Esophagus (tissue), 2 donors: ENCODE measurements at regions not wholly inside any gene's neighbourhood (a gene's known extent, or its start where the extent isn't known, plus 50 kb on each side); places are given as distances from the start of the nearest gene placed in this dataset.

Source experiments
- H3K27ac ChIP-seq, 2 donors: one replicate each; pipeline ENCODE4 v1.5.1; 2013; ENCODE audit warnings: low read depth in 2 of 2, mild to moderate bottlenecking in 2 of 2, inconsistent platforms in 1 of 2, low read length in 1 of 2, moderate library complexity in 1 of 2
- H3K27me3 ChIP-seq, 2 donors: one replicate each; pipeline ENCODE4 v1.6.1; 2013; ENCODE audit warnings: low read length in 2 of 2, control low read depth in 1 of 2, mild to moderate bottlenecking in 1 of 2; ENCODE audit not compliant: insufficient read depth in 2 of 2, control insufficient read depth in 1 of 2
- H3K36me3 ChIP-seq, 2 donors: one replicate each; pipeline ENCODE4 v1.6.1; 2013; ENCODE audit warnings: low read length in 1 of 2; ENCODE audit not compliant: control insufficient read depth in 2 of 2, insufficient read depth in 2 of 2
- H3K4me1 ChIP-seq, 2 donors: one replicate each; pipeline ENCODE4 v1.6.1; 2013; ENCODE audit warnings: low read length in 1 of 2; ENCODE audit not compliant: control insufficient read depth in 2 of 2, insufficient read depth in 2 of 2
- H3K4me3 ChIP-seq, 2 donors: one replicate each; pipeline ENCODE4 v1.5.1; 2013; ENCODE audit warnings: low read length in 2 of 2, mild to moderate bottlenecking in 2 of 2, low read depth in 1 of 2, moderate library complexity in 1 of 2
- H3K9me3 ChIP-seq, 2 donors: one replicate each; pipeline ENCODE4 v1.6.1; 2013; ENCODE audit warnings: mild to moderate bottlenecking in 2 of 2, low read depth in 1 of 2, low read length in 1 of 2, moderate library complexity in 1 of 2; ENCODE audit not compliant: control insufficient read depth in 2 of 2, insufficient read depth in 1 of 2
- WGBS, 2 donors: extraction: QIAGEN DNeasy Blood & Tissue Kit; methylation state at CpG; one replicate each; pipeline ENCODE4 v1.1.7; 2013; 5-methylcytosine and 5-hydroxymethylcytosine counted together
- donor health status: healthy with polysubstance abuse.
- donor health status: Bipolar disorder and iron deficiency.

DNA sequence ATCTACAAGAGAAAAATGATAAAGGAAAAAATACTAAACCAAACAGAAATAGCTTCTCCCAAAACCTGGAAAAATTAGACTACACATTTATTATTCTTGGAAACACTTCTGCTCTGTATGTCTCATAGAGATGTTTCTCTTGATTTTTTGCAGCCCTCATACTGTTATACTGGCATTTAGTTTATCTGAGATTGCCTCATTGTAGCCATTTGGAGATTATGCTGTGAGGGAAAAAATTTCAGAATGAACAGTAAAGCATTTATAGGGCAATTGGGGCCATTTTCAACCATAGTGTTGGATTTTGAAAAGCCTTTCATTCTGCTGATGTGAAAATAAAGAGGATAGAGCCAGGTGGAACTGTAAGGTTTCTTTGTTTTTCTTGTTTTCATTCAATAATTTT lies 441.8 kb upstream of the RIOK2 start:
- Histone ChIP-seq H3K27ac (no peak overlapping the region), H3K9me3 (no peaks in the 10 kb centered on the region), H3K4me1 (no peaks in the 10 kb centered on the region), H3K36me3 (no peaks in the 10 kb centered on the region), H3K27me3 (no peaks in the 10 kb centered on the region), H3K4me3 (no peak overlapping the region)

DNA sequence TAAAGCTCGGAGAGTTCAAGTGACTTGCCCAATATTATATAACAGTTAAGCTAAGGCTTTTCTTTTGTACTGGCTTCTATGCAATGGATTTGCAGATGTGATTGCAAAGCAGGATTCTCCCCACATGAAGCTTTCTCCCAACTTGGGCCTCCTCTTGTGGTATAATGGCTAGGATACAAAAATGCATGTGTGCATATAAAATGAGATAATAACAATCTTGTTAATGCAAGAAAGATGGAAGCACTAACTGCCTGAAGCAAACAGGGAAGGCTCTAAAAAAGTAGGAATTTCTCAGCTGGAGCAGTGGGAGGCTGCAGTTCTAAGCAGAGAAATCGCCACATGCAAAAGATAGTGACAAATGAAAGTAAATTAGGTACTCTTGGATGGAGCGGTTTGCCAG lies 444.2 kb upstream of the RIOK2 start:
- Histone ChIP-seq H3K27ac (no peak overlapping the region), H3K4me1 (no peaks in the 10 kb centered on the region)
- 76 to 88% methylated on average over 3 of the region's 3 CpGs for WGBS, 2 donors

DNA sequence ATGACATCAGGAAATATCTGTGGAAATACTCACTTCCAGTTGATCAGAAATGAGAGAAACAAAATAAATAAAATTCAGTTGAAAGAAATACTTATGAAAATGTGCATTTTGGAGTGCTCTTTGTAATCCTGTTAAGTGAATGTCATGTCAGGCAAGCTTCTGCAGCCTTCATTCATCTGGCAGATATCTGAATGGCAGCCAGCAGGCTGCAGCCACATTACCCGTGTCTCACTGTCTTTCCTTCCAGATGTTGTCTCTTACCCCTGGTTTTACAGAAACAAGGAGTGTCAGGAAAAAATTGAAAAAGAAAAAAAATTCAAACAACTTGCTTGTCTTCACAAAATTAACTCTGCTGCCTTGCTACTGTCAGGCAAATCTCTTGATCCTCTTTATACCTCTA lies 445.0 kb upstream of the RIOK2 start:
- no peaks in the 10 kb centered on the region for H3K36me3 ChIP-seq
- WGBS, 2 donors, result 14 to 46% methylated on average over 1 of the region's 1 CpG
- no peak overlapping the region for H3K4me3 ChIP-seq
- H3K4me1 ChIP-seq, result no peaks in the 10 kb centered on the region
- H3K27ac ChIP-seq, result no peak overlapping the region
- no peaks in the 10 kb centered on the region for H3K27me3 ChIP-seq
- H3K9me3 ChIP-seq, result no peaks in the 10 kb centered on the region

More for the DNA sequence above, 444.2 kb upstream of the RIOK2 start:
- Histone ChIP-seq H3K9me3 (no peaks in the 10 kb centered on the region), H3K36me3 (no peaks in the 10 kb centered on the region), H3K4me3 (no peak overlapping the region), H3K27me3 (no peaks in the 10 kb centered on the region)

DNA sequence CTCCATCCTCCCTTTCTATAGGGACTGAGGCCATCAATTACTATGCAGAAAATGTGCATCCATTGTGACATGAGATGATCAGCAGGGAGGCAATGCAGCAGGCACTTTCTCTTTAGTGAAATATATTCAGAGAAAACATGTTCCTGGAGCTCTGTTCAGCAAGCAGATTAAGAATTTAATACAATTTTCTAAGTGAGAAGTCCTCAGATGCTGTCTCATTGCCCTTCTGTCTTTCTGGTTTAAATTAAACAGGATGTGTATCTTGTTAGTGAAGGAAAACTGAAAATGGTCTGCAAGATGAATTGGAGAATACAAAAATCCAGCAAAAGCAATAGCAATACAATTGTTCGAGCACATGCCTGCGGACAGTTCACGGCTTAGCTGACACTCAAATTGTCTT lies 445.8 kb upstream of the RIOK2 start:
- no peak overlapping the region for H3K4me3 ChIP-seq
- H3K27ac ChIP-seq, result no peak overlapping the region
- WGBS, 2 donors, result 78 to 80% methylated on average over 3 of the region's 3 CpGs

DNA sequence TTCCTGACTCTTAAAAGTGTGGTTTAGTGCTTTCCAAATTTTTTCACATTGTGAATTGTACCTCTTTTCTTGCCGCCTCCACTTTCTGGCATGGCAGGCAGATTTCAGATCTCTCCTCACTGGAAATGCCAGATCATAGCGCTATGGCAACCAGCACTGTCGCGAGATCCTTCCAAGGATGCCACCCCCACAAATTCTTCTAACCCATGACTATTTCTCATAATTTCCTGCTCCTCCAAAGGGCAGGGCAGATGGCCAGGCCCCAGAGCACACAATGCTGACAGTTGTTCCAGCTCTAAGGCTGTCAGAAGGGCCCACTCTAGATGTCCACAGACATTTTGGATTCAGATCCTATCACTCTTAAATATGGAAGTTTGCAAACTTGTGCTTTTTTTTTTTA lies 446.2 kb upstream of the RIOK2 start:
- no peaks in the 10 kb centered on the region for H3K36me3 ChIP-seq
- H3K27ac ChIP-seq, result no peak overlapping the region
- H3K9me3 ChIP-seq, result no peaks in the 10 kb centered on the region
- 22 to 58% methylated on average over 4 of the region's 4 CpGs for WGBS, 2 donors
- no peaks in the 10 kb centered on the region for H3K27me3 ChIP-seq
- H3K4me3 ChIP-seq, result no peak overlapping the region
- H3K4me1 ChIP-seq, result no peaks in the 10 kb centered on the region

More for the DNA sequence above, 445.8 kb upstream of the RIOK2 start:
- H3K27me3 ChIP-seq, result no peaks in the 10 kb centered on the region
- H3K4me1 ChIP-seq, result no peaks in the 10 kb centered on the region
- no peaks in the 10 kb centered on the region for H3K9me3 ChIP-seq
- no peaks in the 10 kb centered on the region for H3K36me3 ChIP-seq

DNA sequence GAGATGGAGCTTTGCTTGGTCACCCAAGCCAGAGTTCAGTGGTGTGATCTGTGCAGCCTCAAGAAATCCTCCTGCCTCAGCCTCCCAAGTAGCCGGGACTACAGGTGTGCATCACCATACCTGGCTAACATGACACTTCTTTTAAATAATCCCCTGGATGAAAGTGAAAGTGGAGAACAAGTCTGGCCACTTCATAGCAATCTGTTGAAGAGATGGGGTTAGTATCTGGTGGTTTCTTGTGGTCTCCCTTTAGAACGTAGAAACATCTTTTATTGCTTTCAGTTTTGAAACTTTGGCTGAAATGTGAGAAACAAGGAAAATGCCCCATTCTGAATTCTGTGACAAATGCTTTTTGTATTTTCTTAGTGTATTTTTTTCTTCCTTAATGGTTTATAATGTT lies 452.5 kb upstream of the RIOK2 start:
- Histone ChIP-seq H3K4me3 (no peak overlapping the region), H3K4me1 (no peaks in the 10 kb centered on the region), H3K36me3 (no peaks in the 10 kb centered on the region), H3K9me3 (no peaks in the 10 kb centered on the region), H3K27me3 (no peaks in the 10 kb centered on the region), H3K27ac (no peak overlapping the region)
- WGBS, 2 donors, result 78 to 89% methylated on average over 2 of the region's 2 CpGs

DNA sequence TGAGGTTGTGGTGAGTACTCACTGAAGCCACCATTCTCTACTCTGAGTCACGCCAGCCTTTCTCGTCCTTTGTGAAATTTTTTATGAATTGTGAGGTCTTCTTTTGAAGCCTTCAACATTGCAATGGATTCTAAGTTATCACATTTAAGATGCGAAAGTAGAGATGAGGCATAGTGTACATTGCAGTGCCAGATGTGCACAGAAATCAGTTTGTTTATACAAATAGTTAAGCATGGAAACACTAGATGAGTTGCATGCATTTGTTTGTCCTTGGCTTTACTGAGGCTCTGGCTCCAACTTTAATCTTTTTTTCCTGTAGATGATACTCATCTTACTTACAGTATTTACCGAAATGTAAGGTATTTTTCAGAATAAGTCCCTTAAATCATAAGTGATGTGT lies 453.7 kb upstream of the RIOK2 start:
- H3K4me1 ChIP-seq, result no peaks in the 10 kb centered on the region
- no peak overlapping the region for H3K27ac ChIP-seq
- H3K4me3 ChIP-seq, result no peak overlapping the region
- H3K27me3 ChIP-seq, result no peaks in the 10 kb centered on the region
- no peaks in the 10 kb centered on the region for H3K9me3 ChIP-seq
- no peaks in the 10 kb centered on the region for H3K36me3 ChIP-seq
- WGBS, 2 donors, result 74 to 77% methylated on average over 4 of the region's 4 CpGs

DNA sequence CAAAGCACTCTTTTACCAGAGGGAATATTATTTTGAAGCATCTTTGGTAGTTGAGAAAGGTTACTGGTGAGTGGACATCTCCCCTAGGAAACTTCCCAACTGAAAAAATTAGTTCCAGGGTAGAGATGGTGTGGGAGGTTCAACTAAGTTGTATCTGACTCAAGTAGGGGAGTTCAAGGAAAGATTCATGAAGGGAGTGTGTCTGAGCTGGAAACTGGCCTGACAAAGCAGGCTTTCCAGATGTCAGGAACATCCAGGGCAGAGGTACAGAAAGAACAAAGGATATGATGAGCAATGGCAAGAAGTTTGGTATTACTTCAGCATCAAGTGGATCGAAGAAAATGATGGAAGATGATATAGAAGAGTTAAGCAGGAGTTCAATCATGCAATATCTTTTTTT lies 458.0 kb upstream of the RIOK2 start:
- H3K4me1 ChIP-seq, result no peaks in the 10 kb centered on the region
- H3K27ac ChIP-seq, result no peak overlapping the region
- no peaks in the 10 kb centered on the region for H3K27me3 ChIP-seq
- no peak overlapping the region for H3K4me3 ChIP-seq
- WGBS, 2 donors, result 73 to 87% methylated on average over 1 of the region's 1 CpG
- no peaks in the 10 kb centered on the region for H3K36me3 ChIP-seq
- no peaks in the 10 kb centered on the region for H3K9me3 ChIP-seq

DNA sequence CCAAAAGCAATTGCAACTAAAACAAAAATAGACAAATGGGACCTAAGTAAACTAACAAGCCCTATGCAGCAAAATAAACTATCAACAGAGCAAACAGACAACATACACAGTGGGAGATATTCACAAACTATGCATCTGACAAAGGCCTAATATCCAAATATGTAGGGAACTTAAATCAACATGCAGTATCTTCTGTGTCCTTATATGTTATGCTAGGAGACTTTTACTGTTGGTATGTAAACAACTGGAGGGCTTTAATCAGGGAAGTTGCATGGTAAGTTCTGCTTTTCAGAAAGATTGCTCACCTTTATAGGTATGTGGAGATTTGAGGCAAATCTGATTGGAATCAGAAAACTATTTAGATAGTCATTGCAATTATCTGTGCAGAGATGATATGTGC lies 461.2 kb upstream of the RIOK2 start:
- no peaks in the 10 kb centered on the region for H3K4me1 ChIP-seq
- no peaks in the 10 kb centered on the region for H3K9me3 ChIP-seq
- H3K36me3 ChIP-seq, result no peaks in the 10 kb centered on the region
- H3K4me3 ChIP-seq, result no peak overlapping the region
- H3K27me3 ChIP-seq, result no peaks in the 10 kb centered on the region
- H3K27ac ChIP-seq, result no peak overlapping the region

DNA sequence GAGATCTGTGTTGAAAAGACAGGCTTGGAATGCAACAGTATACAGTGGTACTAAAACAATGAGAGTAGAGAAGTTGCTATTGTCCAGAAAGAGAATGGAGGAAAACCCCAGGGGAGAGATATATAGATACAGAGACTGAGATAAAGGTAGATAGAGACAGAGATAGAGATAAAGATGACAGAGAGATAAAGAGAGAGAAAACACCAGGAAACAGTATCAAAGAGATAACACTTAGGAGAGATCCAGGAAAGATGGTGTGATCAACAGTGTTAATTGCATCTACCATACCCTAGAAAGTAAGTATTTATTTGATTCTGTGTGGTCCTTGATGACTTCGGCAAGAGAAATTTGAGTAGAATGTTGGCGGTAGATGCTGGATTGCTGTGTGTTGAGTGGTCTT lies 461.8 kb upstream of the RIOK2 start:
- WGBS, 2 donors, result 85 to 91% methylated on average over 2 of the region's 2 CpGs
- no peaks in the 10 kb centered on the region for H3K27me3 ChIP-seq
- no peak overlapping the region for H3K4me3 ChIP-seq
- H3K27ac ChIP-seq, result no peak overlapping the region
- no peaks in the 10 kb centered on the region for H3K9me3 ChIP-seq
- no peaks in the 10 kb centered on the region for H3K4me1 ChIP-seq
- H3K36me3 ChIP-seq, result no peaks in the 10 kb centered on the region
